Testis (tissue), 2 donors: ENCODE measurements at regions not wholly inside any gene's neighbourhood (a gene's known extent, or its start where the extent isn't known, plus 50 kb on each side); places are given as distances from the start of the nearest gene placed in this dataset.

Experiments
- DNase-seq: peaks from one replicate; pipeline ENCODE4 v3.0.0-alpha.2; 2019
- H3K27ac ChIP-seq, 2 donors: fragments of 200-600 bp; sonication (generic); one replicate each; pipeline ENCODE4 v1.5.1; 2019
- H3K27me3 ChIP-seq: fragments of 200-600 bp; sonication (generic); one replicate; pipeline ENCODE4 v1.5.1; 2019
- H3K36me3 ChIP-seq: fragments of 200-600 bp; sonication (generic); one replicate; pipeline ENCODE4 v1.5.1; 2017; ENCODE audit warnings: low read depth; ENCODE audit errors: missing control alignments
- H3K4me1 ChIP-seq: fragments of 200-600 bp; sonication (generic); one replicate; pipeline ENCODE4 v1.5.1; 2019
- H3K4me3 ChIP-seq, 2 donors: fragments of 200-600 bp; sonication (generic); one replicate each; pipeline ENCODE4 v1.5.1; 2017 to 2019
- H3K9me3 ChIP-seq: fragments of 200-600 bp; sonication (generic); one replicate; pipeline ENCODE4 v1.5.1; 2017
- CTCF ChIP-seq, 3 experiments: fragments of 450-650 bp in 2 of 3; fragments of 200-600 bp in 1 of 3; sonication (generic) in 1 of 3; IDR thresholded peaks; one replicate each; pipeline ENCODE4 v1.5.1; 2016 to 2019; ENCODE audit warnings: antibody characterized with exemption in 3 of 3, mild to moderate bottlenecking in 2 of 3, moderate library complexity in 1 of 3
- POLR2A ChIP-seq: fragments of 450-650 bp; IDR thresholded peaks from one replicate; pipeline ENCODE4 v1.6.1; 2017; ENCODE audit warnings: antibody characterized with exemption, mild to moderate bottlenecking, moderate library complexity
- WGBS, 2 donors: methylation state at CpG; one replicate each; pipeline ENCODE4 v1.1.5; 2018; 5-methylcytosine and 5-hydroxymethylcytosine counted together
- intact Hi-C: fragments of 100-400 bp; cut with DNase I; formaldehyde crosslinking; loops from one replicate; pipeline ENCODE4 v1.15.1; 2023; ENCODE audit warnings: low total_unique reads

- TF ChIP-seq CTCF (IDR thresholded peaks at IDR 0.05), result no peak
- TF ChIP-seq POLR2A, result no peak
- H3K27me3 ChIP-seq, result no peaks in the 10 kb centered on the region
- intact Hi-C loops, result no loop called here
Observed at GRCh38 chr1:187074445-187075048, 245.8 kb downstream of the PLA2G4A start.

GRCh38 chr1:187076922-187077321, 248.2 kb downstream of the PLA2G4A start:
- intact Hi-C loops, result no loop called here

More at GRCh38 chr1:187074445-187075048, 245.8 kb downstream of the PLA2G4A start:
- WGBS, 2 donors, result 61 to 69% methylated on average over 10 of the region's 10 CpGs
- peak overlapping the region; percentile 12 to 34 for H3K4me3 ChIP-seq
- DNase-seq, result no peak
- no peak overlapping the region for H3K27ac ChIP-seq
- H3K36me3 ChIP-seq, result no peaks in the 10 kb centered on the region
- H3K4me1 ChIP-seq, result no peaks in the 10 kb centered on the region
- H3K9me3 ChIP-seq, result no peaks in the 10 kb centered on the region

GRCh38 chr1:187078321-187078720, 249.6 kb downstream of the PLA2G4A start:
- Histone ChIP-seq H3K4me1 (no peaks in the 10 kb centered on the region), H3K4me3 (no peak overlapping the region), H3K27ac (no peak overlapping the region), H3K27me3 (no peaks in the 10 kb centered on the region), H3K36me3 (no peaks in the 10 kb centered on the region), H3K9me3 (no peaks in the 10 kb centered on the region)
- WGBS, 2 donors, result 91 to 93% methylated on average over 3 of the region's 3 CpGs
- DNase-seq, result no peak
- TF ChIP-seq POLR2A (no peak), CTCF (IDR thresholded peaks at IDR 0.05) (no peak)
- intact Hi-C loops, result no loop called here

More at GRCh38 chr1:187076922-187077321, 248.2 kb downstream of the PLA2G4A start:
- Histone ChIP-seq H3K27ac (no peak overlapping the region), H3K36me3 (no peaks in the 10 kb centered on the region), H3K9me3 (no peaks in the 10 kb centered on the region), H3K4me1 (no peaks in the 10 kb centered on the region), H3K27me3 (no peaks in the 10 kb centered on the region), H3K4me3 (no peak overlapping the region)
- TF ChIP-seq CTCF (IDR thresholded peaks at IDR 0.05) (no peak), POLR2A (no peak)
- DNase-seq, result no peak
- 79 to 89% methylated on average over 2 of the region's 2 CpGs for WGBS, 2 donors

GRCh38 chr1:187078916-187079315, 250.2 kb downstream of the PLA2G4A start:
- H3K9me3 ChIP-seq, result no peaks in the 10 kb centered on the region
- no peak overlapping the region for H3K27ac ChIP-seq
- TF ChIP-seq POLR2A, result no peak
- no peak for TF ChIP-seq CTCF (IDR thresholded peaks at IDR 0.05)
- no peaks in the 10 kb centered on the region for H3K27me3 ChIP-seq
- intact Hi-C loops, result no loop called here
- no peak overlapping the region for H3K4me3 ChIP-seq
- no peaks in the 10 kb centered on the region for H3K4me1 ChIP-seq
- H3K36me3 ChIP-seq, result no peaks in the 10 kb centered on the region
- WGBS, 2 donors, result 56 to 58% methylated on average over 2 of the region's 2 CpGs
- no peak for DNase-seq

- 78 to 79% methylated on average over 6 of the region's 6 CpGs for WGBS, 2 donors
- TF ChIP-seq CTCF (IDR thresholded peaks at IDR 0.05) (no peak), POLR2A (no peak)
Observed at GRCh38 chr1:187079330-187079729, 250.6 kb downstream of the PLA2G4A start.

More at GRCh38 chr1:187079330-187079729, 250.6 kb downstream of the PLA2G4A start:
- Histone ChIP-seq H3K9me3 (no peaks in the 10 kb centered on the region), H3K4me1 (no peaks in the 10 kb centered on the region), H3K27me3 (no peaks in the 10 kb centered on the region), H3K27ac (no peak overlapping the region), H3K4me3 (no peak overlapping the region), H3K36me3 (no peaks in the 10 kb centered on the region)
- intact Hi-C loops, result no loop called here
- DNase-seq, result no peak
